Kidney epithelial cell (primary cell): ENCODE measurements at regions not wholly inside any gene's neighbourhood (a gene's known extent, or its start where the extent isn't known, plus 50 kb on each side); places are given as distances from the start of the nearest gene placed in this dataset.

Experiments
- DNase-seq: peaks from one replicate; pipeline ENCODE4 v3.0.0-alpha.2; 2010; ENCODE audit warnings: low read depth
- H3K27me3 ChIP-seq: 2 replicates; pipeline ENCODE4 v1.6.0; 2011; ENCODE audit warnings: low read length; ENCODE audit not compliant: control insufficient read depth, insufficient read depth
- H3K36me3 ChIP-seq: 2 replicates; pipeline ENCODE4 v1.5.1; 2011; ENCODE audit warnings: low read length; ENCODE audit not compliant: control insufficient read depth, insufficient read depth
- H3K4me3 ChIP-seq: 2 replicates; pipeline ENCODE4 v1.5.1; 2011; ENCODE audit warnings: low read depth, mild to moderate bottlenecking, control low read depth, low read length
- CTCF ChIP-seq: IDR thresholded peaks from 2 replicates; pipeline ENCODE4 v1.5.1; 2011; ENCODE audit warnings: mild to moderate bottlenecking, moderate library complexity, low read length, control low read depth, inconsistent platforms; ENCODE audit not compliant: insufficient read depth, poor library complexity, severe bottlenecking

GRCh38 chr5:66415208-66415607, 181.0 kb upstream of the MAST4 start:
- H3K4me3 ChIP-seq: no peak overlapping the region
- no peaks in the 10 kb centered on the region for H3K27me3 ChIP-seq
- no peak for TF ChIP-seq CTCF
- no peaks in the 10 kb centered on the region for H3K36me3 ChIP-seq
- no peak for DNase-seq

- Histone ChIP-seq H3K27me3 (no peaks in the 10 kb centered on the region), H3K4me3 (no peak overlapping the region), H3K36me3 (no peaks in the 10 kb centered on the region)
- TF ChIP-seq CTCF: no peak
- DNase-seq: no peak
These were observed 179.5 kb upstream of the MAST4 start for GRCh38 chr5:66416698-66417097.

GRCh38 chr5:66417781-66418180, 178.4 kb upstream of the MAST4 start:
- Histone ChIP-seq H3K4me3 (no peak overlapping the region), H3K36me3 (no peaks in the 10 kb centered on the region), H3K27me3 (no peaks in the 10 kb centered on the region)
- no peak for TF ChIP-seq CTCF
- DNase-seq: no peak

- no peak for TF ChIP-seq CTCF
- H3K4me3 ChIP-seq: no peak overlapping the region
- no peaks in the 10 kb centered on the region for H3K36me3 ChIP-seq
- no peak for DNase-seq
- H3K27me3 ChIP-seq: no peaks in the 10 kb centered on the region
These were observed 172.7 kb upstream of the MAST4 start for GRCh38 chr5:66423484-66423883.

GRCh38 chr5:66425842-66426241, 170.4 kb upstream of the MAST4 start:
- H3K36me3 ChIP-seq: no peaks in the 10 kb centered on the region

More at GRCh38 chr5:66425842-66426241, 170.4 kb upstream of the MAST4 start:
- DNase-seq: no peak
- H3K4me3 ChIP-seq: no peak overlapping the region
- no peaks in the 10 kb centered on the region for H3K27me3 ChIP-seq
- no peak for TF ChIP-seq CTCF
